ENCODE measurements at regions not wholly inside any gene's neighbourhood (a gene's known extent, or its start where the extent isn't known, plus 50 kb on each side); places are given as distances from the start of the nearest gene placed in this dataset.

- no peak for TF ChIP-seq EZH2 (IDR thresholded peaks at IDR 0.05; ENCODE audit: borderline replicate concordance, low read length)
- TF ChIP-seq CTCF (IDR thresholded peaks at IDR 0.05; ENCODE audit: low read length) = no peak
Measured at GRCh38 chr11:106321601-106322000, 244.1 kb downstream of the AASDHPPT start.
